Activated CD4-positive, alpha-beta T cell treated with anti-CD3 and anti-CD28 coated beads for 36 hours (primary cell): ENCODE measurements at regions not wholly inside any gene's neighbourhood (a gene's known extent, or its start where the extent isn't known, plus 50 kb on each side); places are given as distances from the start of the nearest gene placed in this dataset.
"Not testable (repeated sequence)": the region's sequence is repeated elsewhere in the genome, so short reads cannot be mapped to it uniquely, and the experiment has no call there.

ENCODE experiments used
- ATAC-seq: fragments of 200-7000 bp; cut with Tn5 transposase; one replicate; pipeline ENCODE4 v1.10.0; 2021; ENCODE audit warnings: mild to moderate bottlenecking, moderate library complexity
- CTCF ChIA-PET: fragments of 350-600 bp; sonication (Branson Sonifier 250); formaldehyde crosslinking; loops from one replicate; lab custom pipeline; 2021; ENCODE audit warnings: antibody characterized with exemption; lab: Charles Lee
- POLR2A ChIA-PET: fragments of 350-600 bp; sonication (Branson Sonifier 250); formaldehyde crosslinking; loops from one replicate; lab custom pipeline; 2021; ENCODE audit warnings: antibody characterized with exemption, inconsistent platforms; lab: Charles Lee
- DNase-seq: peaks from one replicate; pipeline ENCODE4 v3.0.0-alpha.2; 2020
- H3K27ac Mint-ChIP-seq: one replicate; pipeline ENCODE4 v1.8.0; 2021; ENCODE audit warnings: mixed read lengths
- H3K27me3 Mint-ChIP-seq: one replicate; pipeline ENCODE4 v1.8.0; 2021; ENCODE audit warnings: mixed read lengths
- H3K36me3 Mint-ChIP-seq: one replicate; pipeline ENCODE4 v1.8.0; 2021; ENCODE audit warnings: low read depth, mixed read lengths
- H3K4me1 Mint-ChIP-seq: one replicate; pipeline ENCODE4 v1.8.0; 2021; ENCODE audit warnings: mixed read lengths
- H3K4me3 Mint-ChIP-seq: one replicate; pipeline ENCODE4 v1.8.0; 2021; ENCODE audit warnings: mild to moderate bottlenecking, moderate library complexity, mixed read lengths
- H3K9me3 Mint-ChIP-seq: one replicate; pipeline ENCODE4 v1.8.0; 2021; ENCODE audit warnings: low read depth, mixed read lengths
- intact Hi-C, 2 experiments: fragments of 100-400 bp; cut with DNase I in 1 of 2; cut with micrococcal nuclease in 1 of 2; formaldehyde crosslinking; loops; one replicate each; pipeline versions ENCODE4 v1.14.2 to v1.15.1; 2022 to 2024; cut with DNase I, micrococcal nuclease

DNA sequence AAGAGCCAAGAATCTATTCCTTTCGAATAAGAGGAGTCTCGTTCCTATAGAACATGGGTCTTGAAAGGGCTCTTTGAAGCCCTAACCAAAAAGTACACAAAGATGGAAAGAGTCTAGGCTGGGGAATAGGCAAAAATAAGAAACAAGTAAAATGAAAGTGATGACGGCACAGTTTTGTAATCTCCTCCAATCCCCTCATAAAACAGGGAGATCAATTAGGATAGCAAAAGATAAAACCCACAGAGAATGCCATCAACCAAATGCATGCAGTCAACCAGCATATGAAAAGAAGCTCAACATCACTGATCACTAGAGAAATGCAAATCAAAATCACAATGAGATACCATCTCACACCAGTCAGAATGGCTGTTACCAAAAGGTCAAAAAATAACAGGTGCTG is 122.4 kb upstream of the LSM14A start:
- Mint-ChIP-seq H3K9me3 (no peaks in the 10 kb centered on the region), H3K27me3 (peaks cover 10% of the 10 kb centered on the region), H3K4me3 (no peak overlapping the region), H3K36me3 (no peaks in the 10 kb centered on the region), H3K4me1 (no peaks in the 10 kb centered on the region), H3K27ac (no peak overlapping the region)
- DNase-seq (no peak), ATAC-seq (no peak)
- intact Hi-C loops = loop anchor here in 1 of 2 experiments (10.0 kb wide), 1 partner anchor 305 kb away; no protein-coding TSS in a partner anchor
- CTCF ChIA-PET = no interaction called here
- POLR2A ChIA-PET = no interaction called here

DNA sequence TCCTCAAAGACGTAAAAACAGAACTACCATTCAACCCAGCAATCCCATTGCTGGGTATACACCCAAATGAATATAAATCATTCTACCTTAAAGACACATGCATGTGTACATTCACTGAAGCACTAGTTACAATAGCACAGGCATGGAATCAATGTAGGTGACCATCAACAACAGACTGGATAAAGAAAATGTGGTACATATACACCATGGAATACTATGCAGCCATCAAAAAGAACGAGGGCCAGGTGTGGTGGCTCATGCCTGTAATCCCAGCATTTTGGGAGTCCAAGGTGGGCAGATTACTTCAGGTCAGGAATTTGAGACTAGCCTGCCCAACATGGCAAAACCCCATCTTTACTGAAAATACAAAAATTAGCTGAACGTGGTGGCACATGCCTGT is 121.9 kb upstream of the LSM14A start:
- DNase-seq, H3K4me1 Mint-ChIP-seq, H3K4me3 Mint-ChIP-seq, H3K36me3 Mint-ChIP-seq, H3K9me3 Mint-ChIP-seq, POLR2A ChIA-PET, H3K27ac Mint-ChIP-seq, ATAC-seq, CTCF ChIA-PET, intact Hi-C loops: not testable (repeated sequence)
- H3K27me3 Mint-ChIP-seq = peaks cover 11% of the 10 kb centered on the region

DNA sequence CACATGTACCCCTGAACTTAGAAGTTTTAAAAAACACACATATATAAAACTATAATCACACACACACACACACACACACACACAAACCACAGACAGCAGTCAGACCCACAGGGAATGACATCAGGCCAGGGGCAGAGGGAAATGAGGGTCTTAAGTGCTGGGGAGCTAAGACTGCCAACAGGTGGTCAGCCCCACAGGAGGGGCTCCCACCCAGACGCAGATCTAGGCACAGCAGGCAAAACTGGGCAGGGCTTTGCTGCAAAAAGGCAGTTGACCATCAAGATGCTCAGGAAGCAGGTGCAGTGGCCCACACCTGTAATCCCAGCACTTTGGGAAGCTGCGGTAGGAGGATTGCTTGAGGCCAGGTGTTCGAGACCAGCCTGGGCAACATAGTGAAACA is 121.0 kb upstream of the LSM14A start:
- CTCF ChIA-PET = interaction anchor here (1.6 kb wide), 1 partner anchor 45 kb away, joined by 3 read pairs; no protein-coding TSS in a partner anchor
- H3K4me3 Mint-ChIP-seq = no peak overlapping the region
- no peak overlapping the region for H3K27ac Mint-ChIP-seq
- no peaks in the 10 kb centered on the region for H3K9me3 Mint-ChIP-seq
- ATAC-seq (no peak), DNase-seq (no peak)
- H3K4me1 Mint-ChIP-seq = no peaks in the 10 kb centered on the region
- peaks cover 14% of the 10 kb centered on the region for H3K27me3 Mint-ChIP-seq
- POLR2A ChIA-PET = no interaction called here
- no peaks in the 10 kb centered on the region for H3K36me3 Mint-ChIP-seq
- intact Hi-C loops = no loop called here

DNA sequence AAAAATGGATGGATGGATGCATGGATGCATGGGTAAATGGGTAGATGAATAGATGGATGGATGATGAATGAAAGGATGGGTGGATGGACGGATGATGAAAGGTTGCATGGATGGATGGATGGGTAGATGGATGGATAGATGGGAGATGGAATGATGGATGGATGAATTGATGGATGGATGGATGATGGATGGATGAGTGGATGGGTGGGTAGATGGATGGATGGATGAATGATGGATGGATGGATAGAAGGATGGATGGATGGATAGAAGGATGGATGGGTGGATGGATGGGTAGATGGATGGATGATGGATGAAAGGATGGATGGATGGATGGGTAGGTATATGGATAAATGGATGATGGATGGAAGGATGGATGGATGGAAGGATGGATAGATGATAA is 115.1 kb upstream of the LSM14A start:
- ATAC-seq = no peak

DNA sequence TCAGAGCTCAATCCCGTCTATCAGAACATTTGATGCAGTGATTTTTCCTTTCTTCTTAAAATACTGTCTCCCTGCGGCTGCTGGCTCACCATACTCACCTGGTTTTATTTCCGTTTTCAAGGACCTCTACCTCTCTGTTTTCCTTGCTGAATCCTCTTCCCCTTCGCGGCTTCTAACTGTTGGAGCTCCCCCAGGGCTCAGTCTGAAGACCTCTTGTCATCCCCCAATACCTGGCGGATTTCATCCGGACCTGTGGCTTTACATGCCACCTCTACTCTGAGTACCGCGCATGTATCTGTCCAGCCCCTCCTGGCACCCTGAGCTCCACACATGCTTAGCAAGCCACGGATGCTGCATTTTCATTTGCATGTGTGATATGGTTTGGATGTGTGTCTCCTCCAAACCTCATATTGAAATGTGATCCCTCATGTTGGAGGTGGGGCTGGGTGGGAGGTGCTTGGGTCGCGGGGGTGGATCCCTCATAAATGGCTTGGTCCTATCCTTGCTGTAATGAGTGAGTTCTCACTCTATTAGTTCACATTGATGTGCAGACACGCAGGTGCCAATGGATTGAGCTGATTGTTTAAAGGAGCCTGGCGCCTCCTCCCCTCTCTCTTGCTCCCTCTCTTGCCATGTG is 106.2 kb upstream of the LSM14A start:
- POLR2A ChIA-PET = no interaction called here
- Mint-ChIP-seq H3K27ac (no peak overlapping the region), H3K9me3 (no peaks in the 10 kb centered on the region), H3K36me3 (no peaks in the 10 kb centered on the region), H3K4me1 (peaks cover 2% of the 10 kb centered on the region), H3K27me3 (peaks cover 20% of the 10 kb centered on the region), H3K4me3 (no peak overlapping the region)
- peak; percentile 8 for DNase-seq
- CTCF ChIA-PET = interaction anchor here (0.5 to 2.3 kb wide), 5 partner anchors 24 to 1124 kb away, joined by 3 to 10 read pairs (median 3); no protein-coding TSS in a partner anchor
- intact Hi-C loops = no loop called here
- no peak for ATAC-seq

More for the DNA sequence above, 115.1 kb upstream of the LSM14A start:
- DNase-seq = no peak
- Mint-ChIP-seq H3K9me3 (no peaks in the 10 kb centered on the region), H3K4me1 (no peaks in the 10 kb centered on the region), H3K4me3 (no peak overlapping the region), H3K27me3 (peaks cover 11% of the 10 kb centered on the region), H3K36me3 (no peaks in the 10 kb centered on the region), H3K27ac (no peak overlapping the region)
- intact Hi-C loops = no loop called here
- ChIA-PET POLR2A (no interaction called here), CTCF (no interaction called here)

DNA sequence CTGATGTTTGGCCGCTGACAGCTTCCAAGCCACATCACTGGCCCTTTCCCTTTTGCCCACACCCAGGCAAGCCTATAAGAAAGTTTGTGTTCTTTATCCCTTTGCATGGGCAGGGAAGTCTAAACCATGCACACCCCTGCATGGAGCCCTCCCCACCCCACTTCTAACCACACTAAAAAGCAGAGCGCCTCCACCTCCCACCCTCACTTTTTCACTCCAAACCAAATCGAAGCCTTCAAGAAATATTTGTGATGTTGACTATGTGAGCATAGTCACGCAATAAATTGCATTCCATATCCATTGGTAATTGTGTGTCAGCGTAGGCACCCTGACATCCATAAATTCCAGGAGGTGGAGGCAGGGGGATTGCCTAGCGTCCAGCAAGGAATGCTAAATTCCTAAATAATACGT is 104.4 kb upstream of the LSM14A start:
- Mint-ChIP-seq H3K36me3 (no peaks in the 10 kb centered on the region), H3K9me3 (no peaks in the 10 kb centered on the region), H3K27ac (no peak overlapping the region), H3K4me1 (peaks cover 2% of the 10 kb centered on the region), H3K4me3 (no peak overlapping the region), H3K27me3 (peaks cover 23% of the 10 kb centered on the region)
- DNase-seq = no peak
- ChIA-PET CTCF (interaction anchor here (1.4 kb wide), 1 partner anchor 26 kb away, joined by 4 read pairs; no protein-coding TSS in a partner anchor), POLR2A (no interaction called here)
- ATAC-seq = no peak
- intact Hi-C loops = no loop called here

DNA sequence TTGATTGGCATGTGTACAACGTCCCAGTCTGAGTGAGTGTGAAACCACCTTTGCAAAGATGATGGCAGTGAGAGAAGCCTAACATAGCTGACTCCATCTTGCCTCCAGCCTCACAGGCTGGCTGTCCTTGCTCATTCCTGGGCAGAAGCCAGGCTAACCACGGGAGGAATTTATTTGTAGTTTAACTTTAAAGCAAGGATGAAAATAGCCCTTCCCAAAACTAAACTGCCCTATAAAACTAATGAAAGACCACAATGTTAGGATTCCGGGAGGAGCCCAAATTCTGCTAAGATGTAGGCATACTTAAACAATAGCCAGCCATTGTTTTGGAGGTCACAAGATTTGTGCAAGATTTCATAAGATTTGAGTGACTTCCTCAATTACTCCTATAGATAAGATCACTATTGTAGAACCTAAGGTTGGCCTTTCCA is 96.6 kb upstream of the LSM14A start:
- ATAC-seq (no peak), DNase-seq (no peak)
- no peaks in the 10 kb centered on the region for H3K9me3 Mint-ChIP-seq
- H3K27me3 Mint-ChIP-seq = peaks cover 11% of the 10 kb centered on the region
- intact Hi-C loops = no loop called here
- CTCF ChIA-PET = no interaction called here
- no peak overlapping the region for H3K27ac Mint-ChIP-seq
- H3K36me3 Mint-ChIP-seq = no peaks in the 10 kb centered on the region
- no peaks in the 10 kb centered on the region for H3K4me1 Mint-ChIP-seq
- H3K4me3 Mint-ChIP-seq = no peak overlapping the region
- POLR2A ChIA-PET = no interaction called here

DNA sequence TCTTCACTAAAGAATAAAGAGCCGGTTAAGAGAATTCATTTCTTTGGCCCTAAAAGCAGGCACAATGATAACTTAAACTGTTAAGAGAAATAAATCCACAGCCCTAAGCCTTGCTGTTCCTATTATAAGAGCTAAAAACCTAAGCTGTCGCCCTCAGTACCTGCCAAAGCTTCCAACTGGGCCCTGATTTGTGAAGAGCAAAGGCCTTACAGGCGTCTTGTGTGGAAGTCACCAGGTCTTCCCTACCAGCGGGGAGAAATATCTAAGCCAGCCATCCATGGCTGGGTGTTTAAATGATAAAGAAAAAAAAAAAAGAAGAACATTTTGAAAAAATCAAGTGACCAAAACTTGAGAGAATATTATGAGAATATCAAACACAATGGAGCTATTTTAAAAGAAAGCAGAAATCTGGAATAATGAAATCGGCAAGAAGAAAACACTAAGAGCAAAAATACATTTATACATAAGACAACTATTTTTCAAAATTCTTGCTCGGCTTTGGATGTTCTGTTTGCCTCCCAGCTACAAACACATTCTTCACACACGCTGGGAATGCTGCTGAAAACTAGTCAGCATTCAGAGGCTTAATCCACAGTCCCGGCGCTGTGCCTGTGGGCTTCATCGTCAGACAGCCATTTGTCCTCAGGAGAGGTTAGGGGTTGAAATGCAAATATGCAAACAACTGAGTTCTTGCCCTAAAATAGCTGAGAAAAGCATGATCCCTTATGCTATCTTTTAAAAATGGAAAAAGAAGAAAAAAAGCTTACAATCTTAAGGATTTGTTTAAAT is 89.8 kb upstream of the LSM14A start:
- no peaks in the 10 kb centered on the region for H3K36me3 Mint-ChIP-seq
- no peaks in the 10 kb centered on the region for H3K4me1 Mint-ChIP-seq
- DNase-seq (no peak), ATAC-seq (no peak)
- H3K27ac Mint-ChIP-seq = no peak overlapping the region
- peaks cover 5% of the 10 kb centered on the region for H3K9me3 Mint-ChIP-seq
- CTCF ChIA-PET = interaction anchor here (0.8 to 1.9 kb wide), 2 partner anchors 18 to 304 kb away, joined by 3 to 7 read pairs; no protein-coding TSS in a partner anchor
- peaks cover 9% of the 10 kb centered on the region for H3K27me3 Mint-ChIP-seq
- intact Hi-C loops = no loop called here
- H3K4me3 Mint-ChIP-seq = no peak overlapping the region
- POLR2A ChIA-PET = interaction anchor here (0.7 kb wide), 1 partner anchor 299 kb away, joined by 3 read pairs; no protein-coding TSS in a partner anchor

DNA sequence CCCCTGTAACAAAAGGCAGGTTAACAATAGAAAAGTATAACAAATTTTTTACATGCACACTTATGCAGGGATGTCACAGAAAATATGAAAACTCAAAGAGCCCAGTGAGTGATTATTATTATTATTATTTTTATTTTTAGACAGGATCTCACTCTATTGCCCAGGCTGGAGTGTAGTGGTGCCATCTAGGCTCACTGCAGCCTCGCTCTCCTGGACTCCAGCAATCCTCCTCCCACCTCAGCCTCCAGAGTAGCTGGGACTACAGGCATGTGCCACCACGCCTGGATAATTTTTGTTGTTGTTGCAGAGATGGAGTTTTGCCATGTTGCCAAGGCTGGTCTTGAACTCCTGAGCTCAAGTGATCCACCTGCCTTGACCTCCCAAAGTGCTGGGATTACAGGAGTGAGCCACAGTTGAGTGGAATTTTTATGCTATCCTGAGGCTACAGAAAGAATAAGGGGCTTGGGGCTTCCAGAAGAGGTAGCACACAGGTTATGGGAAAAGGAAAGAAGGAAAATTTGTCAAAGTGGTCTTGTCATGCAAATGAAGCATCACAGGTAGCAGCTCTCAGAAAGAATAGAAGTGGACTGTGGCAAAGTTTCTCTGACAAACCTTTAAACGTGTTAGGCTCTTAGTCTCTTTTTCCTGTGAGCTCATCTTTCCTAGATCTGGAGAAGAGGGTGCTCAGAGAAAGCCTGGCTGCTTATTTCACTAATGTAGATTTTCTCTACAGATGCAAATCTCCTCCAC is 87.7 kb upstream of the LSM14A start:
- intact Hi-C loops = no loop called here
- H3K9me3 Mint-ChIP-seq = peaks cover 5% of the 10 kb centered on the region
- POLR2A ChIA-PET = no interaction called here

DNA sequence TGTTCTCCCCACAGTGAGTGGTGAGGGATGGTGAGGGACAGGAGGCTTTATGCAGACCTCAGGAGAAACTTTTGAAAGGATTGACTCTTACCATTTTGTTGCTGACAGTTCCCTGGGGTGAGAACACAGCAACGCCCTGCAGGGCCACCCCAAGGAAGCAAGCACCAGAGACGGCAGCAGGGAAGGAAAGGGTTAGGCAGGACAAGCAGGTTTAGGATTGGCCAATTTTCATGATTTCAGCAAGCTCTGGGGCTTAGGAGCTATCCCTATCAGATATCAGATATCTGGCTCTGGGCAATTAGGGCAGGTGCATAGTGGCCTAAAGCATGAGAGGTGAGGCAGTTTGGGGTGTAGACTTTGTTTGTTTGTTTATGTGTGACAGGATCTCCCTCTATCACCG is 87.0 kb upstream of the LSM14A start:
- Mint-ChIP-seq H3K36me3 (no peaks in the 10 kb centered on the region), H3K9me3 (peaks cover 5% of the 10 kb centered on the region), H3K4me3 (no peak overlapping the region), H3K27me3 (peaks cover 14% of the 10 kb centered on the region), H3K4me1 (no peaks in the 10 kb centered on the region), H3K27ac (no peak overlapping the region)
- intact Hi-C loops = no loop called here
- ATAC-seq (no peak), DNase-seq (no peak)
- POLR2A ChIA-PET = no interaction called here
- CTCF ChIA-PET = interaction anchor here (0.7 to 1.0 kb wide), 2 partner anchors 11 to 316 kb away, joined by 3 read pairs; no protein-coding TSS in a partner anchor

More for the DNA sequence above, 87.7 kb upstream of the LSM14A start:
- ATAC-seq = no peak
- peaks cover 14% of the 10 kb centered on the region for H3K27me3 Mint-ChIP-seq
- H3K4me3 Mint-ChIP-seq = no peak overlapping the region
- H3K27ac Mint-ChIP-seq = no peak overlapping the region
- no peak for DNase-seq
- CTCF ChIA-PET = interaction anchor here (0.7 to 1.3 kb wide), 3 partner anchors 12 to 315 kb away, joined by 3 to 4 read pairs (median 3); no protein-coding TSS in a partner anchor
- no peaks in the 10 kb centered on the region for H3K4me1 Mint-ChIP-seq
- no peaks in the 10 kb centered on the region for H3K36me3 Mint-ChIP-seq

DNA sequence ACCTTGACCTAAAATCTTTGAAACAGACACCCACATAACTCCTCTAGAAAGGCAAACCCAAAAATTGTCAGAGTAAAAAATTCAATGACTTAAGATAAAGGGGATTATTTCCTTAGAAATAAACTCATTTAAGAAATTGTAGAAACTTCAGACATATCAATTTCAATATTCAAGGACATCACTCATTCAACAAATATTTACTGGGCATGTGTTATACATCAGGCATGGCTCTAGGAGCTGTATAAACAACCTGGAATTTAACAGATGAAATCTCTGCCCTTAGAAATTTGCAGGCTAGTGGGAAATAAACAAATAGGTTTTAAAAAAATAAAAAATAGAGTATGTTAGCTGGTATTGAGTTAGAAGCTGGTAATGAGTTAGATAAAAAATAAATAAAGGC is 84.0 kb upstream of the LSM14A start:
- no peak overlapping the region for H3K27ac Mint-ChIP-seq
- CTCF ChIA-PET = no interaction called here
- POLR2A ChIA-PET = interaction anchor here (0.7 kb wide), 1 partner anchor 1281 kb away, joined by 6 read pairs; no protein-coding TSS in a partner anchor
- H3K9me3 Mint-ChIP-seq = peaks cover 5% of the 10 kb centered on the region
- H3K27me3 Mint-ChIP-seq = peaks cover 15% of the 10 kb centered on the region
- H3K4me3 Mint-ChIP-seq = no peak overlapping the region
- no peak for ATAC-seq
- no peaks in the 10 kb centered on the region for H3K4me1 Mint-ChIP-seq
- intact Hi-C loops = no loop called here
- no peak for DNase-seq
- no peaks in the 10 kb centered on the region for H3K36me3 Mint-ChIP-seq
